GM23248 (cell line): ENCODE measurements at regions not wholly inside any gene's neighbourhood (a gene's known extent, or its start where the extent isn't known, plus 50 kb on each side); places are given as distances from the start of the nearest gene placed in this dataset.
"Not testable (repeated sequence)": the region's sequence is repeated elsewhere in the genome, so short reads cannot be mapped to it uniquely, and the experiment has no call there.

Source experiments
- DNase-seq: peaks from one replicate; pipeline ENCODE4 v3.0.0-alpha.2; 2015
- H2AFZ ChIP-seq: fragments of 200-600 bp; sonication (generic); 2 replicates; pipeline ENCODE4 v1.6.1; 2016; ENCODE audit warnings: antibody characterized with exemption
- H3F3A ChIP-seq: fragments of 200-600 bp; sonication (generic); 2 replicates; pipeline ENCODE4 v1.6.1; 2016; ENCODE audit warnings: mild to moderate bottlenecking, antibody characterized with exemption, mixed run types; ENCODE audit not compliant: insufficient read depth
- H3K27ac ChIP-seq: fragments of 200-600 bp; sonication (generic); 2 replicates; pipeline ENCODE4 v1.5.1; 2016; ENCODE audit warnings: mild to moderate bottlenecking
- H3K27me3 ChIP-seq: fragments of 200-600 bp; sonication (generic); replicated peaks from 2 replicates; pipeline ENCODE4 v1.6.1; 2016; ENCODE audit warnings: mild to moderate bottlenecking; ENCODE audit not compliant: insufficient read depth
- H3K36me3 ChIP-seq: fragments of 200-600 bp; sonication (generic); 2 replicates; pipeline ENCODE4 v1.6.1; 2016; ENCODE audit warnings: low read depth, mild to moderate bottlenecking
- H3K4me1 ChIP-seq: fragments of 200-600 bp; sonication (generic); 2 replicates; pipeline ENCODE4 v1.6.1; 2016; ENCODE audit warnings: mild to moderate bottlenecking; ENCODE audit not compliant: insufficient read depth
- H3K4me2 ChIP-seq: fragments of 200-600 bp; sonication (generic); one replicate; pipeline ENCODE4 v1.6.1; 2016; ENCODE audit warnings: mild to moderate bottlenecking; ENCODE audit not compliant: unreplicated experiment
- H3K4me3 ChIP-seq: fragments of 200-600 bp; sonication (generic); 2 replicates; pipeline ENCODE4 v1.5.1; 2016; ENCODE audit warnings: mild to moderate bottlenecking
- H3K79me2 ChIP-seq: fragments of 200-600 bp; sonication (generic); 2 replicates; pipeline ENCODE4 v1.6.1; 2016; ENCODE audit warnings: mild to moderate bottlenecking; ENCODE audit not compliant: insufficient read depth
- H3K9ac ChIP-seq: fragments of 200-600 bp; sonication (generic); 2 replicates; pipeline ENCODE4 v1.6.1; 2016; ENCODE audit warnings: mild to moderate bottlenecking
- H3K9me2 ChIP-seq: fragments of 200-600 bp; sonication (generic); 2 replicates; pipeline ENCODE4 v1.6.1; 2016; ENCODE audit warnings: mixed run types, mild to moderate bottlenecking, moderate library complexity; ENCODE audit not compliant: insufficient read depth
- H3K9me3 ChIP-seq: fragments of 200-600 bp; sonication (generic); one replicate; pipeline ENCODE4 v1.6.1; 2017; ENCODE audit warnings: low read depth
- H4K20me1 ChIP-seq: fragments of 200-600 bp; sonication (generic); 2 replicates; pipeline ENCODE4 v1.6.0; 2016; ENCODE audit not compliant: insufficient read depth
- EZH2 ChIP-seq: fragments of 200-600 bp; sonication (generic); IDR thresholded peaks from 2 replicates; pipeline ENCODE4 v1.6.1; 2018; ENCODE audit warnings: antibody characterized with exemption, mild to moderate bottlenecking; ENCODE audit not compliant: insufficient read depth, poor library complexity, severe bottlenecking
- EZH2phosphoT487 ChIP-seq: fragments of 200-600 bp; sonication (generic); IDR thresholded peaks from 2 replicates; pipeline ENCODE4 v1.6.1; 2018; ENCODE audit warnings: antibody characterized with exemption, moderate library complexity, mild to moderate bottlenecking, low read depth; ENCODE audit not compliant: insufficient read depth
- WGBS, 2 experiments: methylation state at CpG; one replicate each; pipeline ENCODE4 v1.1.6; 2015 to 2017; ENCODE audit warnings: low lambda C conversion rate in 2 of 2, low coverage in 1 of 2; ENCODE audit errors: missing lambda C conversion rate in 2 of 2; 5-methylcytosine and 5-hydroxymethylcytosine counted together
- in situ Hi-C: fragments of 300-500 bp; cut with MboI; formaldehyde crosslinking; loops from 2 replicates; pipeline ENCODE4 v1.15.0; 2020

GRCh38 chrX:138240266-138240665, 471.3 kb downstream of the FGF13 start:
- TF ChIP-seq EZH2phosphoT487: no peak
- no peak for TF ChIP-seq EZH2
- no peak for DNase-seq
- Histone ChIP-seq H3K9me2 (no peaks in the 10 kb centered on the region), H2AFZ (no peak overlapping the region), H3K9ac (no peak overlapping the region), H3K4me3 (no peak overlapping the region), H3K79me2 (no peaks in the 10 kb centered on the region), H3K27me3 (no peaks in the 10 kb centered on the region), H3K9me3 (no peaks in the 10 kb centered on the region), H3K4me1 (no peaks in the 10 kb centered on the region), H3F3A (no peaks in the 10 kb centered on the region), H3K4me2 (no peak overlapping the region), H4K20me1 (no peaks in the 10 kb centered on the region), H3K36me3 (no peaks in the 10 kb centered on the region), H3K27ac (no peak overlapping the region)
- 4 to 5% methylated on average over 2 of the region's 2 CpGs for WGBS, 2 experiments
- in situ Hi-C loops: no loop called here

- Histone ChIP-seq H3F3A (no peaks in the 10 kb centered on the region), H3K27me3 (no peaks in the 10 kb centered on the region), H3K27ac (no peak overlapping the region), H3K36me3 (no peaks in the 10 kb centered on the region), H3K4me2 (no peak overlapping the region), H3K4me1 (no peaks in the 10 kb centered on the region), H3K9ac (no peak overlapping the region), H3K79me2 (no peaks in the 10 kb centered on the region), H2AFZ (no peak overlapping the region), H3K4me3 (no peak overlapping the region), H3K9me3 (no peaks in the 10 kb centered on the region), H3K9me2 (no peaks in the 10 kb centered on the region), H4K20me1 (no peaks in the 10 kb centered on the region)
- TF ChIP-seq EZH2 (no peak), EZH2phosphoT487 (no peak)
- 15 to 19% methylated on average over 3 of the region's 3 CpGs for WGBS, 2 experiments
- in situ Hi-C loops: no loop called here
- no peak for DNase-seq
Measured at GRCh38 chrX:138254001-138254400, 457.5 kb downstream of the FGF13 start.

DNA sequence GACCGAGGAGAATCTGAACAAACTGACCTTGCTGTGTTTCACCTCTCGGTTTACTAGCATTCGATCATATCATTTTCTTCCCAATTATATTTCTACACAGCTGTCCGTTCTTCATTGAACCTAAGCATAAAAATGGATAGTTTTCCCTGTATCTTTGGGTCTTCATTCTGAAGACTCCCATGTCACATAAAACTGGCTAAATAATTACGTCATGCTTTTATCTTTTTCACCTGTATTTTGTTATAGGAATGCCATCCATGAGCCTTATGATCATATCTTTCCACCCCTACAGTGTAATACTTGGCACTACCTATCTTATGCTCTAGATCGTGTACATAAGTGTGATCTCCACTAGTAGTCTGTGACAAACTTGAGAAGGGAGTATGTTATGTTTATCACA, 456.1 kb downstream of the FGF13 start:
- TF ChIP-seq EZH2: no peak
- TF ChIP-seq EZH2phosphoT487: no peak
- H2AFZ ChIP-seq: no peak overlapping the region
- 17 to 25% methylated on average over 6 of the region's 6 CpGs for WGBS, 2 experiments
- no peaks in the 10 kb centered on the region for H3K9me3 ChIP-seq
- H3K79me2 ChIP-seq: no peaks in the 10 kb centered on the region
- H3K4me1 ChIP-seq: no peaks in the 10 kb centered on the region
- H4K20me1 ChIP-seq: no peaks in the 10 kb centered on the region
- H3K27me3 ChIP-seq: no peaks in the 10 kb centered on the region
- H3K4me3 ChIP-seq: no peak overlapping the region
- no peak overlapping the region for H3K4me2 ChIP-seq
- no peaks in the 10 kb centered on the region for H3F3A ChIP-seq
- no peak overlapping the region for H3K27ac ChIP-seq
- no peaks in the 10 kb centered on the region for H3K9me2 ChIP-seq
- no peak overlapping the region for H3K9ac ChIP-seq
- in situ Hi-C loops: no loop called here
- DNase-seq: no peak
- H3K36me3 ChIP-seq: no peaks in the 10 kb centered on the region

GRCh38 chrX:138264095-138264494, 447.4 kb downstream of the FGF13 start:
- H2AFZ ChIP-seq, H3K9ac ChIP-seq, H3K4me2 ChIP-seq, H3K4me3 ChIP-seq, DNase-seq, H3K9me2 ChIP-seq, H3K36me3 ChIP-seq, H4K20me1 ChIP-seq, H3K4me1 ChIP-seq, H3F3A ChIP-seq, H3K79me2 ChIP-seq, in situ Hi-C loops, H3K27me3 ChIP-seq, H3K27ac ChIP-seq, H3K9me3 ChIP-seq: not testable (repeated sequence)
- 28 to 40% methylated on average over 2 to 5 of the region's 5 CpGs for WGBS, 2 experiments

DNA sequence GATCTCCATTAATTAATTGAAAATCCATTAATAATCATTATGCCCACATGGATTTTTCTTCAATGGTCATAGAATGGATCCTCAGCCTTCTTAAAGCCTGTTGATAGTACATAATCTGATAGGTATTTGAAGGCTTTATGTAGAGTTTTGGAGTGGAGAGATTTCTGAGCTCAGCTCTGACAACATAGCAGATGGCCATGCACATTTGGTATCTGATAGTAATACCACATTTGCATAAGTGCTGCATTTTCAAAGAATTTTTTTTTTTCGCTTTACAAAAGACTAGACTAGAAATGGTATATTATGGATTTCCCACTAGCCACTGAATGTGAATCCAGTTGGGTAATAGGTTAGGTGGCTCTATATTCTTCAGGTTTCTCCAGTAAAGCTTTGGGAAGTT, 440.6 kb downstream of the FGF13 start:
- Histone ChIP-seq H4K20me1 (no peaks in the 10 kb centered on the region), H3K4me2 (no peak overlapping the region), H3K27me3 (no peaks in the 10 kb centered on the region), H3K4me3 (no peak overlapping the region), H3K9me3 (no peaks in the 10 kb centered on the region), H3K27ac (no peak overlapping the region), H2AFZ (no peak overlapping the region), H3K4me1 (no peaks in the 10 kb centered on the region), H3K79me2 (no peaks in the 10 kb centered on the region), H3K9me2 (no peaks in the 10 kb centered on the region), H3K9ac (no peak overlapping the region), H3F3A (no peaks in the 10 kb centered on the region), H3K36me3 (no peaks in the 10 kb centered on the region)
- TF ChIP-seq EZH2 (no peak), EZH2phosphoT487 (no peak)
- in situ Hi-C loops: no loop called here
- WGBS, 2 experiments: 56 to 62% methylated on average over 1 of the region's 1 CpG
- DNase-seq: no peak

DNA sequence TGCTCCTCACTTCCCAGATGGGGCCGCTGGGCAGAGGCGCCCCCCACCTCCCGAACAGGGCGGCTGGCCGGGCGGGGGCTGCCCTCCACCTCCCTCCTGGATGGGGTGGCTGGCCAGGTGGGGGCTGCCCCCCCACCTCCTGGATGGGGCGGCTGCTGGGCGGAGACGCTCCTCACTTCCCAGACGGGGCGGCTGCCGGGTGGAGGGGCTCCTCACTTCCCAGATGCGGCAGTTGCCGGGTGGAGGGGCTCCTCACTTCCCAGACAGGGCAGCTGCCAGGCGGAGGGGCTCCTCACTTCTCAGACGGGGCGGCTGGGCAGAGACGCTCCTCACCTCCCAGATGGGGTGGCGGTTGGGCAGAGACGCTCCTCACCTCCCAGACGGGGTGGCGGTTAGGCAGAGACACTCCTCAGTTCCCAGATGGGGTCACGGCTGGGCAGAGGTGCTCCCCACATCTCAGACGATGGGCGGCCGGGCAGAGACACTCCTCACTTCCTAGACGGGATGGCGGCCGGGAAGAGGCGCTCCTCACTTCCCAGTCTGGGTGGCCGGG, 428.8 kb downstream of the FGF13 start:
- H3K9ac ChIP-seq, H3K27me3 ChIP-seq, H3F3A ChIP-seq, H3K27ac ChIP-seq, H3K9me3 ChIP-seq, H3K36me3 ChIP-seq, H3K9me2 ChIP-seq, H3K4me1 ChIP-seq, H2AFZ ChIP-seq, H3K79me2 ChIP-seq, H4K20me1 ChIP-seq, H3K4me2 ChIP-seq, H3K4me3 ChIP-seq, DNase-seq: not testable (repeated sequence)
- 52% methylated on average over 5 of the region's 31 CpGs; no CpG with 5 or more reads in 1 of the 2 experiments for WGBS, 2 experiments
- in situ Hi-C loops: loop anchor here (25.0 kb wide), 1 partner anchor 455 kb away; no protein-coding TSS in a partner anchor
